ENCODE measurements at regions not wholly inside any gene's neighbourhood (a gene's known extent, or its start where the extent isn't known, plus 50 kb on each side); places are given as distances from the start of the nearest gene placed in this dataset.

DNA sequence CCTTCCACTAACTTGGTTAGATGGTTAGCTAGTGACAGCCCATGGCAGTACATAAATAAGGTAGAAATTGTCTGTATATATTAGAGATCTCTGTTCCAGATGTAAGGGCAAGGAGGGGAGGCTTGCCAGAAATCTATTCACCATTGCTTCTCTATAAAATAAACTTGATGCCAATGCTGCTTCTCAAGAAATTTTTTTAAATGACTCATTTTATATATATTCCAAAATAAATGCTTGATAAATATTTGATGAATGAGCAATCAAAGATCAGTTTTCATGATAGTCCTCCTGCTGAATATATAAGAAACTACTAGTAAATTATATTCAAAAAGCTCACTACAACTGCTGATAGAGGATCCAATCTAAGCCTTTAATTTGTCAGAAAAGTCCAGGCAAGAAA is 710.6 kb upstream of the CCDC179 start:
- TF ChIP-seq CTCF (IDR thresholded peaks at IDR 0.05) (no peak), POLR2A (IDR thresholded peaks at IDR 0.05) (no peak)
